Mesodermal cell (in vitro differentiated cells): ENCODE measurements at regions not wholly inside any gene's neighbourhood (a gene's known extent, or its start where the extent isn't known, plus 50 kb on each side); places are given as distances from the start of the nearest gene placed in this dataset.
"Not testable (repeated sequence)": the region's sequence is repeated elsewhere in the genome, so short reads cannot be mapped to it uniquely, and the experiment has no call there.

Experiments used
- H3K27ac ChIP-seq: 2 replicates; pipeline ENCODE4 v1.7.0; 2013; ENCODE audit warnings: mild to moderate bottlenecking, low read depth, low read length, moderate library complexity; ENCODE audit not compliant: severe bottlenecking
- H3K36me3 ChIP-seq: 2 replicates; pipeline ENCODE4 v1.7.1; 2013; ENCODE audit warnings: mild to moderate bottlenecking, low read length, moderate library complexity; ENCODE audit not compliant: control insufficient read depth, insufficient read depth
- H3K4me1 ChIP-seq: one replicate; pipeline ENCODE4 v1.7.1; 2013; ENCODE audit warnings: mild to moderate bottlenecking, low read length; ENCODE audit not compliant: insufficient read depth, control insufficient read depth, poor library complexity, severe bottlenecking
- H3K4me3 ChIP-seq: 2 replicates; pipeline ENCODE4 v1.7.0; 2013; ENCODE audit warnings: low read length, control low read depth, mild to moderate bottlenecking; ENCODE audit not compliant: insufficient read depth, poor library complexity, severe bottlenecking; ENCODE audit errors: extremely low read depth
- H3K9me3 ChIP-seq: 2 replicates; pipeline ENCODE4 v1.7.1; 2013; ENCODE audit warnings: mild to moderate bottlenecking, low read length, moderate library complexity; ENCODE audit not compliant: control insufficient read depth
- WGBS, 2 experiments: methylation state at CpG; one replicate each; pipeline ENCODE4 v1.1.5; 2013; ENCODE audit warnings: missing lambda C conversion rate in 2 of 2; ENCODE audit not compliant: insufficient coverage in 2 of 2; 5-methylcytosine and 5-hydroxymethylcytosine counted together

- Histone ChIP-seq H3K27ac (no peak overlapping the region), H3K36me3 (no peaks in the 10 kb centered on the region), H3K9me3 (no peaks in the 10 kb centered on the region), H3K4me1 (no peaks in the 10 kb centered on the region), H3K4me3 (no peak overlapping the region)
Measured at GRCh38 chr18:40163254-40163653, 1791.8 kb upstream of the PIK3C3 start.

GRCh38 chr18:40160361-40160760, 1794.7 kb upstream of the PIK3C3 start:
- Histone ChIP-seq H3K27ac (no peak overlapping the region), H3K9me3 (no peaks in the 10 kb centered on the region), H3K4me1 (no peaks in the 10 kb centered on the region), H3K4me3 (no peak overlapping the region), H3K36me3 (no peaks in the 10 kb centered on the region)
- 60 to 86% methylated on average over 1 of the region's 2 CpGs for WGBS, 2 experiments

- H3K4me3 ChIP-seq: no peak overlapping the region
- no peaks in the 10 kb centered on the region for H3K36me3 ChIP-seq
- no peaks in the 10 kb centered on the region for H3K9me3 ChIP-seq
- H3K4me1 ChIP-seq: no peaks in the 10 kb centered on the region
- WGBS, 2 experiments: 0 to 30% methylated on average over 2 to 3 of the region's 5 CpGs
- H3K27ac ChIP-seq: no peak overlapping the region
Measured at GRCh38 chr18:40159141-40160017, 1795.7 kb upstream of the PIK3C3 start.

- no peaks in the 10 kb centered on the region for H3K36me3 ChIP-seq
- no peak overlapping the region for H3K27ac ChIP-seq
- no CpG with 5 or more reads among the region's 7 CpGs for WGBS, 2 experiments
- no peaks in the 10 kb centered on the region for H3K4me1 ChIP-seq
- no peak overlapping the region for H3K4me3 ChIP-seq
- H3K9me3 ChIP-seq: no peaks in the 10 kb centered on the region
Measured at GRCh38 chr18:40157120-40157519, 1797.9 kb upstream of the PIK3C3 start.

- H3K27ac ChIP-seq: no peak overlapping the region
- H3K9me3 ChIP-seq: no peaks in the 10 kb centered on the region
- H3K4me3 ChIP-seq: no peak overlapping the region
- no peaks in the 10 kb centered on the region for H3K4me1 ChIP-seq
- no peaks in the 10 kb centered on the region for H3K36me3 ChIP-seq
Measured at GRCh38 chr18:40152859-40153258, 1802.2 kb upstream of the PIK3C3 start.

- Histone ChIP-seq H3K4me3 (no peak overlapping the region), H3K4me1 (no peaks in the 10 kb centered on the region), H3K27ac (no peak overlapping the region), H3K9me3 (no peaks in the 10 kb centered on the region), H3K36me3 (no peaks in the 10 kb centered on the region)
- 86 to 100% methylated on average over 1 to 2 of the region's 4 CpGs for WGBS, 2 experiments
Measured at GRCh38 chr18:40148960-40149359, 1806.1 kb upstream of the PIK3C3 start.

GRCh38 chr18:40133253-40133652, 1821.8 kb upstream of the PIK3C3 start:
- Histone ChIP-seq H3K9me3 (no peaks in the 10 kb centered on the region), H3K27ac (no peak overlapping the region), H3K36me3 (no peaks in the 10 kb centered on the region), H3K4me3 (no peak overlapping the region), H3K4me1 (no peaks in the 10 kb centered on the region)
- WGBS, 2 experiments: no CpG with 5 or more reads among the region's 2 CpGs

- not testable (repeated sequence) for H3K4me1 ChIP-seq, H3K27ac ChIP-seq, H3K4me3 ChIP-seq, H3K36me3 ChIP-seq, H3K9me3 ChIP-seq
- WGBS, 2 experiments: 74 to 91% methylated on average over 2 of the region's 4 CpGs
Measured at GRCh38 chr18:40132438-40132837, 1822.6 kb upstream of the PIK3C3 start.

- no peak overlapping the region for H3K27ac ChIP-seq
- peaks cover 6% of the 10 kb centered on the region for H3K4me1 ChIP-seq
- H3K9me3 ChIP-seq: no peaks in the 10 kb centered on the region
- H3K36me3 ChIP-seq: no peaks in the 10 kb centered on the region
- H3K4me3 ChIP-seq: no peak overlapping the region
- WGBS, 2 experiments: 80% methylated on average over 1 of the region's 2 CpGs
Measured at GRCh38 chr18:40124107-40124506, 1830.9 kb upstream of the PIK3C3 start.

GRCh38 chr18:40120796-40121391, 1834.1 kb upstream of the PIK3C3 start:
- Histone ChIP-seq H3K4me1 (peaks cover 6% of the 10 kb centered on the region), H3K36me3 (no peaks in the 10 kb centered on the region), H3K9me3 (no peaks in the 10 kb centered on the region), H3K4me3 (no peak overlapping the region), H3K27ac (no peak overlapping the region)
- WGBS, 2 experiments: 60 to 83% methylated on average over 1 of the region's 2 CpGs

- no CpG with 5 or more reads among the region's 1 CpG for WGBS, 2 experiments
- no peaks in the 10 kb centered on the region for H3K9me3 ChIP-seq
- no peaks in the 10 kb centered on the region for H3K36me3 ChIP-seq
Measured at GRCh38 chr18:40120356-40120755, 1834.7 kb upstream of the PIK3C3 start.

More at GRCh38 chr18:40120356-40120755, 1834.7 kb upstream of the PIK3C3 start:
- Histone ChIP-seq H3K27ac (no peak overlapping the region), H3K4me1 (peaks cover 6% of the 10 kb centered on the region), H3K4me3 (no peak overlapping the region)
